HG02981 (cell line): ENCODE measurements at regions not wholly inside any gene's neighbourhood (a gene's known extent, or its start where the extent isn't known, plus 50 kb on each side); places are given as distances from the start of the nearest gene placed in this dataset.

ENCODE experiments used
- ATAC-seq: cut with Tn5 transposase; IDR thresholded peaks from one replicate; pipeline ENCODE4 v1.9.1; 2021; ENCODE audit warnings: mild to moderate bottlenecking, moderate library complexity; ENCODE audit not compliant: unreplicated experiment

DNA sequence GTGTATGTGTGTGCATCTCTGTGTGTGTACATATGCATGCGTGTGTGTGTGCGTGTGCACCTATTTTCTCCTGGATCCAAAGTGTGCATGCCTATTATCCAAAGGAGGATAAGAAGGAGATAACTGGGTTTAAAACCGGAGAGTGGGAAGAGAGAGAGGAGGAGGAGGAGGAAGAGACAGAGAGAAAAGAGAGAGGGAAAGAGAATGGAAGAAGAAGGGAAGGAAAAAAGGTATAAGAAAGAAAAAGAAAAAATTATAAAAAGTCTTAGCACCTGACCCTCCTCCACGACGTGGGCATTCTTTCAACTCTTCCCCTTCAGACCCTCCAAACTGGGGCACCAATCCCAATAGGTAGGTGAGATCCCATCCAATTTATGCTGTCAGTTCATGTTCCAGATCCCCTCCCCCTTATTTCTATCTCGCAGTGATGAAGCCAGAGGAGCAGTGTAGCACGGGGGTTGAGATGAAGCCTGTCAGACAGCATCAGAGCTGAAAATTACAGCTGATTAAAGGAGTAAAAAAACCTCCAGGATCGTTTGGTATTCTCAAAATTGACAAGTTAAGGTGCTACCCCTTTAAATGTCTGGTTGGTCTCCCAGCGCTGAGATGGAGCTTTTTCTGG is 386.7 kb upstream of the ATP5MC3 start:
- ATAC-seq = no peak

DNA sequence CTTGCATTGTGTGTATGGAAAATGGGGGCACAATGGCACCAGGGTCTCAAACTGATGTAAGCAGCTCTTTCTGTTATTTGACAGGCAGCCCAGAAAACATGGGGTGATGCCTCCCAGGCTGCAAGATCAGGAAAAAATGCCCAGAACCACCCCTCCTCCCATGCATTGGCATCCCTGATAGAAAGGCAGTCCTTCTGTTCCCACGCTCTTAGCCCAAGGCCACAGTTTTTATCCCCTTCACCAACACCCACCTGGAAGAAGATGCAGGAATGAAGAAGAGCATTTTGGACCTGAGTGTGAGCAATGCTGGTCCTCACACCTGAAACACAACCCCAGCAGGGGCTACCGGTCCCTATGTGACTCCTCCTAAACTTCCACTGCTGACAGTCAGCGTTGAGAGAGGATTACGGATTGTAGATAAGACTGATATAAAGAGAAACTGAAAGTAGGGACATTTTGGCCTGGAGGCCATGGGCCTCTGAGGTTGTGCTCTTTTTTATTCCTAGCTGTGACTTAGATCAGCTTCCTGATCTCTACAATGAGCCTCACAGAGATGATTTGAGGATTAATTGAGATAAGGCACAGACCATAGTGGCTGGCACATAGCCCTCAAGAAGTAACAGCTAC is 386.0 kb upstream of the ATP5MC3 start:
- ATAC-seq = no peak

DNA sequence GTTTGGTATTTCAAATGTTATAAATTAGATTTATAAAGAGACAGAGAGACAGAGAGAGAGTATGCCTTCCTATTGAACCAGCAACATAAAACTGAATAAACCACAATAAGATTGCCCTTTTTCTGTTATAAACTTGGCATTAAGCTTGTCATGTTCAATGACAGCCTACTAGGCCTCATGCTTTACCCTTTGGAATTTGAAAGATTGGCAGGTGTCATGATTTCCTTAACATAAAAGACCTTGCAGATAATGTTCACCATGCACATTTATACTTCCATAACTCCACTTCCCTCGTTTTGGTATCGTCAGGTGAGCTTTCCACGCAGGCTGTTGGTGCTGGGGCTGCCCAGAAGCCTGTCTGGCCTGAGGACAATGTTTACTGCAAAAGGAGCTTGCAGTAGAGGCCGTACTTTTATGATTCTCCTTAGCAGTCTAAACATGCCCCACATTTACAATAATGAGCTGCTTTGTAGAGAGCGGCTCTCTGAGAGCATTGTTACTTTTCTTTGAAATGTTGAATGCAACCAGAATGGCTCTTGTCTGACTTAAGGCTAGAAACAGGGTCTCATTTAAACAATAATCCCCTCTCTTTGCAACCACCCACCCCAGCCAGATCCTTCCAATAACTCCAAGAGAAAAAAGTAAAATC is 379.1 kb upstream of the ATP5MC3 start:
- ATAC-seq = no peak

DNA sequence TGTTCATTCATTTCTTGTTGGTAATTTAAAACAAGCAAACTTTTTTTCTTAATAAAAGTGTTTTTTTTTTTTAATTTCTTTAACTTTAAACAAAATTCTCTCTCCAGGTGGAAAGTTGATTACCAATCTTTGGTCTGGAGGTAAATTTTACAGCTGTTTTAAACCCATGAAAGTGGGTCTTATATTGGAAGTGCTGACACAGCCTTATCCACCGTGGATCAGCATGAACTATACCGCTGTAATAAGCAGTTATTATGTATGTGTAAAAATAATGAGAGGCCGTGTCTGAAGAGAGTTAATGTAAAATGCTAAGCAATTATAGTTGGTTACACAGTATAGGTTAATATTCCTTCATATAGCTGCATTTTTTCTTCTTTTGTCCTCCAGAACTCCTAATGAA is 378.1 kb upstream of the ATP5MC3 start:
- no peak for ATAC-seq

DNA sequence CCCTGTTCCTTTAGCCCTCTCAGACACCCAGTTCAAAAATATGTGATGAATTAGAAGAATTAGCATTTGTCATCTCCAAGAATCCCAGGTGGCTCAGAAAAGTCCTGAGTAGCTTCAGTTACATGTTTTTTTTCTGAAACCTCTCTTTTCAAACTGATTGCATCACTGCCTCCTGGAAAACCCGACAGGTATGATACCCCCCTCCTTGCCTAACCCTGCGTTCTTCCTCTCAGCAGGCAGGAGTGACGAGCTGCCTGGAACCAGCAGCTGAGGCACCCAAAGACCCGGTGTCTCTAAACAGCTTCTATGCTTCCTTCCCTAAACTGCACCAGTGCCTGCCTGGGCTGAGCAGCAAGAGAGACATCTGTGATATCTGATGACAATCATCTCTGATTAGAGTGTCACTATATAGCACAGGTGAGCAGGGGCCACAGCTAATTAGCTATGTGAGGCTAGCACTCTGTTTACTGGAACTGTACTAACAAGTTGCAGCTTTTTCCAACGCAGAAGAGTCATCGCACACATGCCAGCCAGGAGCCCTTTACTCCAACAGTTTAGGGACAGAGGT is 376.4 kb upstream of the ATP5MC3 start:
- no peak for ATAC-seq

GRCh38 chr2:175553910-175554309 is 372.4 kb upstream of the ATP5MC3 start:
- no peak for ATAC-seq

- ATAC-seq = no peak
Measured at GRCh38 chr2:175552902-175553301, 371.4 kb upstream of the ATP5MC3 start.

GRCh38 chr2:175540421-175540820 is 358.9 kb upstream of the ATP5MC3 start:
- no peak for ATAC-seq

DNA sequence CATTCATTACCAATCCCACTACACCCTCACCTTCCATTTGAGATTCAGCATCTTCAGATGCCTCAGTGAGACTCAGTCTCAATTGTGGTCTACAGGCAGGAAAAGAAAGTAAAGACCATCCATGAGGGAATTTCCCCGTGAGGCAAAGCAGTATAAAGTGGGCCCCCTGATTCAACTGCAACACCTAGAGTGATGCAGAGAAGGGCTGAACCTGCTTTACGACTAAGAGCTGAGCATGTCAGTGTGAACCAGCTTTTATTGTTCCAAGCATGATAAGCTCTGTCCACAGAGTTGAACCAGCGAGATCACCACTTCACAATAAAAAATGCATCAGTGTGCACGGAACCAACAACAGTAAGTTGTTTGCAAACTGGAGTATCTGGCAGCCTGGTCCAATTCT is 357.6 kb upstream of the ATP5MC3 start:
- no peak for ATAC-seq

GRCh38 chr2:175536059-175536458 is 354.5 kb upstream of the ATP5MC3 start:
- no peak for ATAC-seq

DNA sequence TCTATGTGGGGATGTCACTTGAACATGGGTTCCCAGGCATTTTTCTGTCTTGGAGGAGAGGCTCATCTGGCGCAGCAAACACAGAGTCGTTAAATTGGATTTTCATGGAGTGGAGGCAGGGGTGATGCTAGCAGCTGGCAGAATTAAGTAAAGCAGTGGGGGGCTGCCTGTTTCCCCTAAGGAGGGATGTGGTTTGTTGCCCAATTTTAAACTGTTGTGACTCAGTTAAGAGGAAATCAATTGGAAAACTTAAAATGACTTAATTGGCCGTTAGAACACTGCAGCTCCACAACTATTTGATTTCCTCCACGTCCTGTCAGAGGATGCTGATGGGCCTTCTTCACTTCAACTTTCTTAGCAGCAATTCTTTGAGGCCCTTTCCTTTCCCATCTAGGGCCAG is 354.1 kb upstream of the ATP5MC3 start:
- ATAC-seq = no peak

DNA sequence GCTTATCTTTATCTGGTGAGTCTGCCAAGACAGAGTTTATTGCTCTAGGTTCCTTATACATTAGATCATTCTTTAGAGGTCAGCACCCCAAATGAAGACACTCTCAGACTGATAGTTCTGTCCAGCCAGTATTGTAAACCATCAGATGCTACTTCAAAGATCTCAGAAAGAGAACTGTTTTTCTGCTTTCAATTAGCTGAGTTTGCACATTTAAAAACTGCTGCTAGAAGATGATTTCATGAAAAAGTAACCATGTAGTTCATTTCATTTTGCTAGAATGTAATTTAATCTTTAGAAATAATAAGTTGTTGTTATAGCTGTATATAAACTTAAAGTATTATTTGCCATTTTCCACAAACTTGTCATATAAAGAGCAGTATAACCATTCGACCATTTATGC is 344.5 kb upstream of the ATP5MC3 start:
- ATAC-seq = no peak

GRCh38 chr2:175523001-175523400 is 341.5 kb upstream of the ATP5MC3 start:
- ATAC-seq = no peak

GRCh38 chr2:175518206-175518605 is 336.7 kb upstream of the ATP5MC3 start:
- ATAC-seq = no peak

GRCh38 chr2:175516555-175516954 is 335.0 kb upstream of the ATP5MC3 start:
- ATAC-seq = no peak

- ATAC-seq = no peak
Measured at GRCh38 chr2:175500255-175500654, 318.7 kb upstream of the ATP5MC3 start.

- ATAC-seq = no peak
Measured at GRCh38 chr2:175490360-175490791, 308.9 kb upstream of the ATP5MC3 start.

- no peak for ATAC-seq
Measured at GRCh38 chr2:175478096-175478768, 296.7 kb upstream of the ATP5MC3 start.

DNA sequence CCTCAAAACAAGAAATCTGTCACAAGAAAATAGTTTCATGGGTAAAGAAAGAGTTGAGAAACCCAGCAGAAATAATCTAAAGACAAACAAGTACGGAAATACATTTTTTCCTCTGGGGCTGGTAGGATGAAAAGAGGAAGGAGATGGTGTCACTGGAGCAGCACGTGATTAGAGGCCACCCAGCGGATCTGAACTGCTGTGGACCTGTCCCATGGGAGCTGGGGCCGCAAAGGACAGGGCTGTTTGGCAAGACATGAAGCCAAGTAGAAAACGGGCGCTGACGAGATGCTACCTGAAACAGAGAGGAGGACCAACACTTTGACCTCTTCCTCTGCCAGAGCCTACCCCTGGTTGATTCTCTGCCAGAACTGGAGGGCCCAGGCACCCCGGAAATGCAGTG is 295.4 kb upstream of the ATP5MC3 start:
- no peak for ATAC-seq

- no peak for ATAC-seq
Measured at GRCh38 chr2:175476374-175476773, 294.9 kb upstream of the ATP5MC3 start.

DNA sequence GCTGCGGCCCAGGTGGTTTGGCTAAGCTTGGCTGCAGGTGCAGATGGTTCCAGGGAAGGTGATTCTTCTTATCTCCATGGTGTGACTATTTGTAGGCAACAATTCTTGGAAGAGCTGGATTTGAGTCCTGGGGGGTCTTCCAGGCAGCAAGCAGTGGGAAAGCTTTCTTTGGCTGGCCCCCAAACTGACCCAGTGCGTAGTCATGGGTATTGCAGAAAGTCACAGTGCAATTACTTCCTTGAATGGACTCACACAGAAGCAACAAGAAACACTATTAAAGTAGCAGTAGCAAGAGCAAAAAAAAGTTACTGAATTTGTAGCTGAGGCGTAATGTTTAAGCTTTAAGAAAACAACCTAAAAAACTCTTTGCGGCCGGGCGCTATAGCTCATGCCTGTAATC is 293.6 kb upstream of the ATP5MC3 start:
- no peak for ATAC-seq
